Activated CD4-positive, CD25-positive, alpha-beta regulatory T cell treated with anti-CD3 and anti-CD28 coated beads, Interleukin-2, amount 50 U/mL, for 72 hours (primary cell): ENCODE measurements at regions not wholly inside any gene's neighbourhood (a gene's known extent, or its start where the extent isn't known, plus 50 kb on each side); places are given as distances from the start of the nearest gene placed in this dataset.
"Not testable (repeated sequence)": the region's sequence is repeated elsewhere in the genome, so short reads cannot be mapped to it uniquely, and the experiment has no call there.

Source experiments
- DNase-seq: peaks from one replicate; pipeline ENCODE4 v3.0.0; 2021

DNA sequence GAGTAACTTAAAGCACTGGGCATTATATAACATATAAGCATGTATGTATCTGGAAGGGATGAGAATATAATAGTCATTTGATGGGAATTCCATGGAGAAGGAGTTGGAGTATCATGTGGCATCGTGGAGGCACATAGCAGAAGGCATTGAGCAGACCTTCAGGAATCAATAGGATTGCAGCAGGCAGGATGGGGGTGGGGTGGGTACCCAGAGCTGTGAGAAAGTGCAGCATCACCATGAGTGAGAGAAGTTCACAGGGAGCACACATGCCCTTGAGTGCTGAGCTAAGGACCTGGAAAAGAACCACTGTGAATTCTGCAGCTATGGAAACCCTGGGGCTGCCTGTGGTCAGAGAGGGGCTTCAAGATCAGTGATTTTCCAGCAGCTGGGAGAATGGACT lies 57.3 kb downstream of the MED10 start:
- no peak for DNase-seq

DNA sequence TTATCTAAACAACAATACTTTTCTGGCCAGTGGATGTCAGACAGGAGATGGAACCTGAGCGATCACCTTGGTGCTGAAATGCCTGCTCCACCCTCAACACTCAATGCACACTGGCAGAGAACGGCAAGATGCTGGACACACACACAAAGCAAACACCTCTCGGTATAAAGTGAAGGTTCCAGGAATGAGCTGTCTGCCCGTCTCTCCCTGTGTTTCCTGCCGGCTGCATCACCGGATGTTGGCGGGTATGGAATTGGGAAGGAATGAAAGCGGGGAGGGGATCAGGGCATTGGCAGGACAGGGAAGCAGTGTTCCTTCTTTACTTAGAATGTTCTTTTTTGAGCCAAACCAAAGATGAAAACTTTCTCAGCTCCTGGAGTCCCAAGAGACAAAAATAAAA lies 59.2 kb downstream of the MED10 start:
- DNase-seq: no peak

DNA sequence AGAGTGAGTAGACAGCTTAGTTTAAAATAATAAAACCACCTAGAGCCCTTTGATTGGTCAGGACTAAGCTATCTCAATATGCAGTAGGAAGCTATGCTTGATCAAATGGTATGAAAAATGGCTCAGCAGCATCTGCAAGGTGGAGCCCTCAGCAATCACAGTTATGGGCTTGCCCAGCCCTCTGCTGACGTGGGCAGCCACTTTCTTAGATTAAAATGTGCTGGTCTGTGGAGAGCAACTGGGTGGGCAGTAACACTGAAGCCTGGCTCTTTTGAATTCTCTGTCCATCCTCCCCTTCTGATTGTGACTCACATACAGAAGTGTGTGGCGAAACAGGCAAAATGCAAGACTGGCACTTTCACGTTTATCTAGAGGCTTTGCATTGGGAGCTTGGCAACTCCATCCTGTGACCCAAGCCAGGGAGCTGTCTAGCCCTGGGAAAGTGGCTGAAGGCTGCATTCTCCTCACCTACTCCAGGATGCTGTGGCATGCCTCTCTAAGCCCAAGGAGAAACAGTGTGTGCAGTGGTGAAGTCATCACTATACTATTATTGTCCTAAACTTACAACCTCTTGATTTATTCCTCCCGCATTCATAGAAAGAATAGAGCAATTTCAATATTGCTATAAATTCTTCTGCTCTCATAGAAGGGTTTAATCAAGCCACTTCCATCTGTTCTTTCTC lies 61.1 kb downstream of the MED10 start:
- no peak for DNase-seq

DNA sequence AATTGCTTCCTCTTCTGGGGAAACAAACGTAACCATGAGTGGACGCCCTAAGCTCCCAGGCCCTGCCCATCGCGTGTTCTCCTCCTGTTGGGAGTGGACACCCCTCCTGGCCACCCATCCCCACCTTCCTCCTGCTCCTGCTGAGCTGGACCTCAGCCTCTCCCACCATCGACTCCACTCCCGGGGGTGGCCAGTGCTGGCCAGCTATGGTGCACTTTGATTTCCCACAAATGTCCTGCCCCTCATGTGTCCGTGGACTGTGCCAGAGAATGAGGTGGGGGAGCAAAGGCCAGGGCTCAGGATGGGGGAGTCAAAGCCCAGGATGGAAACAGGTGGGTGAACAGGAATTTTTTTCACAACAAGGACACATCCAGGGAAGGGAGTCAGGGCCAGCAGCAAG lies 62.8 kb downstream of the MED10 start:
- DNase-seq: no peak

DNA sequence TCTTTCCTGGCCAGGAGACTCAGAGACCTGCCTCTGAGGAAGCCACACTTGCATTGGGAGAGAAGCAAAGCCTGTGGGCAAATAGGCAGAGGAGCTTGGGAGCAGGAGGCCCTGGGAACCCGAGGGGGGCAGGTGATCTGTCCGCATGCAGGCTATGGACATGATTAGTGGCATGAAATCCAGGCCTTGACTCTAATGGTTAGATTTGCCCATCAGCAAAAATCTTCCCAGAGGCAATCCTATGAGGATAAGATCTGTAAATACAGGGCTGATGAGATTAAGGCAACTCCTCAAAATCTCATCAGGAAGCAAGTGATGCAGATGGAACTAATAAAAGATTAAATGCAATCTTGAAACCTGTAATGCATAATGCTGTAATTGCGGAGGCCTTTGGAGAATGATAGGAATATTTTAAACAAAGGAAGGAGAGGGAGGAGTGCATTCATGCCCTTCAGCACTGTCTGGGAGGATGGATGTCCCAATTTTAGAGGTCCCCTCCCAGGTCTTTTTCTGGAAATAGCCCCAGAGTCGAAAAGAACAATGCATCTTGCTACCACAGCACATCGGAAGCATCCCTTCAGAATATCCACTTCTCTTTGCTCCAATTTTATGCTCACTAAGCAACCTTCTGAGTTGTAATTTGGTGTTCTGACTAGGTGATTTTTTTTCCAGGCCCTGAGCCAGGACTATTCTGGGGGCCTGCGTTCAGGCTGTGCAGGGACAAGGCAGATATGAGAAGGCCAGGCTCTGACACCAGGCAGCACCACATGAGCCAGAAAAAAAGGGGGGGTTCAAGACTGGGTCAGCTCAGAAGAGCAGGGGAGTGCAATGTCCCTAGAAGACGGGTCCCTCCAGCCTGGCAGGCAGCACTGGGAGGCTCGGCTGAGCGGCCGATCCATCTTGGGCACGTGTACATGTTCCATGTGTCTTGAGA lies 66.5 kb downstream of the MED10 start:
- DNase-seq: no peak

DNA sequence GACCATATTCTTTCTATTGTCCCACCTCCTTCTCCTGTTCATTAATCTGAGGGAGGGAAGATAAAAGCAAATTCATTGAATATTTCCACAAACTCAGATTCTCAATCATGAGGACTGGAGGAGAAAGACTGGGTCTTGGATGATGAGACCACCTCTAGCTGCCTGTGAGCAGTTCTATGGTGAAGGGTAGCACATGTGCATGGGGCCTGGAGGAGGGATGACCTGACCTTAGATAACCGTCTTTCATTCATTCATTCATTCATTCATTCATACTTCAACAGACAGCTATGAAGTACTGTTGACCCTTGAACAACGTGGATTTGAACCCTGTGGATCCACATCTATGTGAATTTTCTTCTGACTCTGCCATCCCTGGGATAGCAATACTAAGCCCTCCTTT lies 68.4 kb downstream of the MED10 start:
- DNase-seq: no peak

DNA sequence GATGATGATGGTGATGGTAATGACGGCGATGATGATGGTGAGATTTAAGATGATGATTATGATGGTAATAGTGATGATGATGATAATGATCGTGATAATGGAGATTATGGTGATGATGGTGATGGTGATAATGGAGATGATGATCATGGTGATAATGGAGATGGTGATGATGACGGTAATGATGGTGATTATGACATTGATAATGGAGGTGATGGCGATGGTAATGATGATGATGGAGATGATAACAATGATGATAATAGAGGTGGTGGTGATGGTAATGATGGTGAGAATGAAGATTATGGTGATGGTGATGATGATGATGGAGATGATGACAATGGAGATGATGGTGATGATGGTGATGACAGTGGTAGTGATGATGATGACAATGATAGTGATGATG lies 69.7 kb downstream of the MED10 start:
- DNase-seq: no peak

DNA sequence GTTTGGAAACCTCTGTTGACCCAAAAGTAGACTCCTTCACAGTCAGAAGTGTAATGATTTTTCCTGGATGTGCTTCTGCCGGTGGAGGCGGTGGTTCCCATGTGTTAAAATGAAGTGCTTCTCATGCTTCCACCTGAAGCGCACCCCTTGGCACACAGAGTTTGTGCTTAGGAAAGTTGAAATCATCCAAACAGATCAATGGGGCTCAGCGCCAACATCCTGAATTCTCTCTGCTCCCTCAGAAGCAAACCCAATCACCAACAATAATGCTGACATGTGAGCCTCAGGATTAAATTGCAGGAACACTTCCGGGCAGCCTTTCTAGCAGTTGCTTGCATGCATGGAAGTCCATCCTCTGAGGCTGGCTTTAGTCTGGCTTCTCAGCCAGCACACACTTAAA lies 71.0 kb downstream of the MED10 start:
- DNase-seq: no peak

DNA sequence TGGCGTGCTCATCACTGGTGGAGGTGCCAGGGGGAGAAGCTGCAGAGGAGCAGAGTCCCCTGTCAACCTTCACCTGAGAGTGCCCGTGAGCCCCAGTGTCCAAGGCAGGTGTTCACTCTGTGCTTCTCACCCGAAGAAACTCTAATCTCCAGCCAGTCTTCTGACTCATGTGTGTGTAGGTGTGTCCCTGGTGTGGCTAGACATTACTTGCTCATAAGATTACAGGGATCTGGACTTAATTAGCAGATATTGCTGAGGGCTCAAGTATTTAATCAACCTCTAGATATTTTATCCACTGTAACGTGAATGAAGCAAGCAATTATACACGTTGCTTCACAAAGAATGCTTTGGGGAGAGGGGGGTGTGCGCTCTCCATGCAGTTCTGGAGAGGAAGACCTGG lies 72.5 kb downstream of the MED10 start:
- DNase-seq: no peak

DNA sequence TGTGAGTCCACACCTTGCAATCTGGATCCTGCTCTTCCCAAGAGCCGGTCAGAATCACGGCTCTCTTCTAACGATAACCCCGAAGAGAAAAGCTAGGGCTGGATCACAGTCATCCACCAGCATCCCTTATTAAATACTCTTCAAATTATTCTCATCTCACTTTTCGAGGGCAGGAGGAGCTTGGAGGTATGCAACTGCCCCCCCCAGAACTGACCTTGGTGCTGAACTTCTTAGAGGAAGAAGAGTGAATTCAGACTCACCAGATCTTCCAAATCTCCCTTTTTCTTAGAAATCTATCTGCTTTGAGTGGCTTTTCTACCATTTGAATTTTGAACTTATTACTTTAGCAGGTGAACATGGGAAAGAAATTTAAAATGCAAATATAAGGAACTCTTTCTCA lies 75.7 kb downstream of the MED10 start:
- DNase-seq: no peak

DNA sequence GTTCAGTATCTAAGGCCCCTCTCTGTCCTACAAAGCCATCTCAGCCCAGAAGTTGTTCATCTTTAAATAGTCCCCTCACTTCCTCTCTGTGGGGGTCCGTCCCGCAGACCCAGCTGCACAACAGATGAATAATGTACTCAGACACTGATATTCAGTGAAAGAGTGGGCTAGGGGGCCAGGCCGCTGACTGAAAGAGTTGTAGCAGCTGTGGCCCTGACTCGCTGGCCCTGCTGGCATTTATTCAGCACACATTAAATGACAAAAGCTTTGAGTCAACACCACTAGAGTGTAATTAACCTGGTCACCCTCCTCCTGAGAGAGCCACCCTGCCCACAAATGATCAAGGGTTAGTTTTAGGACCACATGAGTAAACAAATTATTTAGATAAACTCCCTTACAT lies 76.3 kb downstream of the MED10 start:
- DNase-seq: no peak

DNA sequence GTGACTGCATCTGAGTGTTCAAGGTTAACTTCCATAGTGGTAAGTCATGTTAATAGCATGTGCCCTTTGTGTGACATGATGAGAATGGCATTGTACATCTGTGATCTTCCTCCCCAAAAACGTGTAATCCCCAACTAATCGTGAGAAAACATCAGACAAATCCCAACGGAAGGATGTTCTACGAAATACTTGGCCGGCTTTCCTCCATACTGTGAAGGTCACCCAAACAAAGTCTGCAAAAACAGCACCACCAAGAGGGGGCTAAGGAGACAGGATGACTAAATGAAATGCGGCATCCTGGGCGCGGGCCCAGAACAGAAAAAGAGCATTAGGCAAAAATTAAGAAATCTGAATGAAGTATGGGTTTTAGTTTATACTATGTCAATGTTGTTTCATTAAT lies 81.8 kb downstream of the MED10 start:
- no peak for DNase-seq

DNA sequence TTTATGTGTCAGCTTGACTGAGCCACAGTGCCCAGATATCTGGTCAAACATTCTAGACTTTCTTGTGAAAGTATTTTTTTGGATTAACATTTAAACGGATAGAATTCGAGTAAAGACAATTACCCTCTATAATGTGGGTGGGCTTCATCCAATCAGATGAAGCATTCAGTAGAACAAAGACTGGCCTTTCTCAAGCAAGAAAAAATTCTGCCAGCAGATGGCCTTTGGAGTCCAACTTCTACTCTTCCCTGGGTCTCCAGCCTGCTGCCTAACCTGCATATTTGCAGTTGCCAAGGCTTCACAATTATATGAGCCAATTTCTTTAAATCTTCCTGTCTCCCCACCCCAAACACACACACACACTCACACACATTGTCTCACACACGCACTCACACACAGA lies 86.4 kb downstream of the MED10 start:
- DNase-seq: no peak

DNA sequence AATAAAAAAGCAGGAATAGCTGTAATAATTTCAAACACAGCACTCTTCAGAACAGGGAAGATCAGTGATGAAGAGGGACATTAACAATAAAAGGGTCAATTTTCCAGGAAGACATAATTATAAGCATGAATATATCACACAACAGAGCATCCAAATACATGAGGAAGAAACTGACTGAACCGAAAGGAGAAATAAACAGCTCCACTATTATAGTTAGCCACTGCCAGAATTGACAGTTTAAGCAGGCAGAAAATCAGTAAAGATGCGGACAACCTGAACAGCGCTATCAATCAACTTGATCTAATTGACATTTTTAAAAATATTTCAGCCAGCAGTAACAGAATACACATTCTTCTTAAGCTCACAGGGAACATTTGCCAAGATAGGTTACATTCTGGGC lies 89.1 kb downstream of the MED10 start:
- DNase-seq: no peak

DNA sequence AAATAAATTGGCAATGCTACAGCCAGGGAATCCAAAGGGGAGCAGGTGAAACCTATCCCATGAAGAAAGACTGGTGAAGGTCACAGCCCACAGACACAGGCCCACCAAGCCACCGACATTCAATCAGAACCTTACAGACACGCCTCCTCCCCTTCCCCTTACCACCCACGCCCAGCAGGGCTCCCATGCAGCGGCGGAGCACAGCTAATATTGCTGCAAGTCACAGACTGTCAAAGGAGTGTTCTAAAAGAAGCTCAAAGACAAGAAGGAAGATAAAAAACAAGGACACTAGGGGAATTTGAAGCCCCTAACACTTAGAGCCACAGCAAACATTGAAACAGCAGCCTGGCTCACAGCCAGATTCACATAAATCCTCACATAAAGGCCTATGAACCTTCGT lies 91.2 kb downstream of the MED10 start:
- no peak for DNase-seq

DNA sequence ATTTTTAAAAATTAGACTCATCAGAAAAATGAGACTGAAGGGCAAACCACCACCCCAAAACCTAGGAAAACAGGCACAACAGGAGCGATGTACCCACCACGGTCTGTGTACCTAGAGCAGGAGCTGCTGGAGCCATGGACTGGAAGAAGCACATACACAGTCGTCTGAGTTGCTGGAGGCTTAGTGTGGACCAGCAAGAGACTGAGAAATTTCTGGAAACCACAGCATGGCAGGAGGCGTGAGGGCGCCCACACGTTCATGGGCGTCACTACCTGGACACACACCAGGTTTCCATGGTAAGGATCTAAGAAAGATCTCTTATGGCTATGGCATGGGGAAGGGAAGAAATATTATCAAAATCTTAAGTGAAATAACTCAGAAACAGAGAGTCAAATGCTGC lies 91.9 kb downstream of the MED10 start:
- no peak for DNase-seq

DNA sequence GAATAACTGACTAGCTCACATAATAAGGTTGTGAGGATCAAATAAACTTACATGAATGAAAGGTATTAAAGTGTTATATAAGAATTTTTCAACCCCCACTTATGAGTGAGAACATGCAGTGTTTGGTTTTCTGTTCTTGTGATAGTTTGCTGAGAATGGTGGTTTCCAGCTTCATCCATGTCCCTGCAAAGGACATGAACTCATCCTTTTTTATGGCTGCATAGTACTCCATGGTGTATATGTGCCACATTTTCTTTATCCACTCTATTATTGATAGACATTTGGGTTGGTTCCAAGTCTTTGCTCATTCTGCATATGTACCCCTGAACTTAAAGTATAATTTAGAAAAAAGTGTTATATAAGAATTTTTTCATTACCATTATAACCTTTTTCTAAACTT lies 93.9 kb downstream of the MED10 start:
- DNase-seq: not testable (repeated sequence)

DNA sequence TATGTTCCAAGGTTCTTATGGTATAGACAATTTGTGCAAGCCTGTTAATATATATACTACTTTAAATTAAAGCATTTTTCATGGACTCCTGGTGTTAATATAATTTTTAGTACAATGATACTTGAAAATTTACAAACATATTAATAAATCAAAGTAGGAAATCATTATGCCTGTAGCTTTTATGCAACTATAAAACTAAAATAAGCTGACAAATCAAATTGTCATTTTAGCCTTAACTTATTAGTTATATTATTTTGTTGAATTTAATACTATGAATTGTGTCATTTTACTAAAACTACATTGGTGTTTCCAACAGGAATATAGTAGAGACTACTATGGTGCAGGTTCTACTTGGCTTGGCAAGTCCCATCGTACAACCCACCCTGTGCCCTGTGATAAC lies 96.0 kb downstream of the MED10 start:
- DNase-seq: no peak

DNA sequence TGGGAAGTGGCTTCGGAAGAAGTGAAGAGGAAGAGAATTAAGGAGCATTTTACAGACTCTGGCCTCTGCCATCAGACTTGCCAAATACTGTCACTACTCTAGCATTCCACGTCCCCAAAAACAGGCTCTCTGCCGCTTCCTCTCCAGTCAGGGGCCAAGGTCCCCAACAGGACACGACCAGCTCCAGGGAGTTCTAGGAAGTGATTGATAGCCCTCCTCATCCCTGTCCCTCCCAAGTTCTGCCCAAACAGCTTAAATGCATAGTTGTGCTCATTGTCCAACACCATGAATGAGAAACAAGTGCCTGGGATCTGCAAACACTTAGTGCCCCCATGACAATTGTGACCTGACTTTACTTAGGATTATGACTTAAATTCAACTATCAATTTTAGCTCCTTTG lies 96.5 kb downstream of the MED10 start:
- DNase-seq: no peak

DNA sequence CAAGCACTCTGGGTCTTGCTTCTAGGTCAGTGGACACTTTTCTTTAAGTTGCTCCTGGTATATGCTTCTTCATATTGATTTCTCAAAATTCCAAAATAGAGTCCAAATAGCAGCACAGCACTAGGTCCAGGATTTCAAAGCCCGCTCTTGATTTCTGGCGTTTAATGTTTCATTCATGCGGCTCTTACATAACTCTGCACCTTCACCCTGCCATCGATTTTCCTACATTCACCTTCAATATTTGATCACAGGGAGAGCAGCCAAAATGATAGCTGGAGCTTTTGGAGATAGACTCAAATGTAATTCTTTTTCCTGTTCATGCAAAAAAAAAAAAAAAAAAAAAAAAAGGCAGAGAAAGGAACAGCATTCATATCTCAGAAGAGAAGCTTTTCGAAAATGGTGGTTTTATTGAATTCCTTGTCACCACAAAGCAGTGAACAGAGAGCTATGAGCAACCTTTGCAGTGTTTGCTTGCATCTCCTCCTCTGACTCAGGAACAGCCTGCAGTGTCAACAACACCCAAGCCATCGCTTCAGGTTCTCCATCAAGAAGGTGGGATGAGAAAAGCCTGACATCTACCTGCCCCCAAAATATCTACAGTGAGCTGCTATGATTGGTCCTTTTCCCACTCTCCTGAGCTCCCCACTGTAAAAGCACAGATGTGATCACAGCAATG lies 97.8 kb downstream of the MED10 start:
- no peak for DNase-seq

DNA sequence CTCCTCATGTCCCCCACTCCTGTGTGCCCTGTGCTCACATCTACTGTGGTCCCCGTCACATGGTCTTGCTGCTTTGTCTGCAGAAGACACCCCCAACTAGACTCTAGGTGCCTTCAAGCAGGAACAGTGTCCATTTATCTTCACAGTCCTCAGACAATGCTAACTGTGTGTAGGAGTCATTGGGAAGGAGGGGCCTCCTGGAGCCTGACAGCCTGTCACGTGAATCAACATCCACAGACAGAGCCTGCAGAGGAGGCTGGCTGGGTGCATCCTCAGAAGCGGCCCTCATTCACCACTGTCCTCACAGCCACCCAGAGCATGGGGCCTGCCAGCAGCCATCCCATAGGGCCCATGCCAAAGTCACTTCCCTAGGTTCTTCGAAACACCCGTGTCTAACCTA lies 98.7 kb downstream of the MED10 start:
- no peak for DNase-seq

DNA sequence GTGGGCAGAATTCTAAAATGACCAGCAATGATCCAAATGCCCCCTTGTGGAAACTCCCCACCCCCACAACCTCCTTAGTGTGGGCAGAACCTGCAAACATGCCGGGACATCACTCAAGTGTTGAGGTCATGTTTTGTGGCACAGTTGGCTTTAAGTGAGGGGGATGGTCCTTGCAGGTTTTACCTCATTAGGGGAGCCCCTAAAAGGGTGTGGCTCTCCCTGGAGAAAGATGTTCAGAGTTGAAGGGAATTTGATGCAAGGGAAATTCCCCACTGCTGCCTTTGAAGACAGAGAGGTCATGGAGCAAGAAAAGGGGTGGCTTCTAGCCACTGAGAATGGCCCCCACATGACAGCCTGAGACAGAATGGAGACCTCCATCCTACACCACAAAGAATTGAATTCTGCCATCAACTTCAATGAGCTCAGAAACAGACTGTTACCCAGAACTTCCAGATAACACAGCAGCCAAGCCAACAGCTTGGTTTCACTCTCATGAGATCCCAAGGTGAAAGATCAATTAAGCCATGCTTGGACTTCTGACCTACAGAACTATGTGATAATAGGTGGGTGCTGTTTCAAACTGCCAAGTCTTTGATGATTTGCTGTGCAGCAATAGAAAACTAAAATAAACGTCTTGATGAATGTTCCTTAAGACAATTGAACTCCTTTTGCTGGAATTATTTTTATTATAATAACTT lies 103.4 kb downstream of the MED10 start:
- DNase-seq: no peak

DNA sequence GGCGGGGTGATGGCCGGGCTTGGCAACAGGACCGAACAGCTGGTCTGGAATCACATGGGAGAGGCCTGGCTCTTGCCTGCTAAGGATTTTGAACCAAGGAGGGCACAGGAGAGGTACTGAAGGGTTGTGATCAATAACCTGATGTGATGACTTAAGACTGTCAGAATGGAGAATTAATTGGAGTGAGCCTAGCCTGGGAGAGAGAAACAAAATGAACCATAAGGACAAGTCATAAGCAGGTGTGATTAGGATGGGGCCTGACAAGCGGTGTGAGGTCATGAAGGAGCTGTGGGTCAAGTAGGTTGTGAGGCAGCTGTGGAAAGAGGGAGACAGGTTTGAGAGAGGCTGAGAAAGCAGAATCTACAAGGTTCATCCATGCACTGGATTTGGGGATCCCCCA lies 104.6 kb downstream of the MED10 start:
- DNase-seq: no peak
